ENCODE measurements at regions not wholly inside any gene's neighbourhood (a gene's known extent, or its start where the extent isn't known, plus 50 kb on each side); places are given as distances from the start of the nearest gene placed in this dataset.
"Not testable (repeated sequence)": the region's sequence is repeated elsewhere in the genome, so short reads cannot be mapped to it uniquely, and the experiment has no call there.

- Histone ChIP-seq H3K79me2 (ENCODE audit: insufficient read depth, low read length) (no peaks in the 10 kb centered on the region), H3K4me2 (replicated peaks; ENCODE audit: extremely low read depth, low read length, poor library complexity, severe bottlenecking) (no peak overlapping the region), H3K9me3 (replicated peaks in 1 of 2; ENCODE audit: control insufficient read depth in 1 of 2, insufficient read depth in 1 of 2, low read length in 2 of 2) (no peaks in the 10 kb centered on the region), H2AFZ (ENCODE audit: insufficient read depth, low read depth, low read length, poor library complexity, severe bottlenecking) (no peak overlapping the region), H3K4me3 (replicated peaks in 1 of 3; ENCODE audit: low read depth in 2 of 3, low read length in 3 of 3) (no peak overlapping the region), H3K36me3 (replicated peaks in 1 of 2; ENCODE audit: control insufficient read depth in 1 of 2, insufficient read depth in 2 of 2, low read length in 2 of 2) (no peaks in the 10 kb centered on the region), H3K9ac (ENCODE audit: insufficient read depth, low read length, poor library complexity, severe bottlenecking) (no peak overlapping the region), H3K4me1 (ENCODE audit: control insufficient read depth in 1 of 2, insufficient read depth in 2 of 2, low read length in 2 of 2) (no peaks in the 10 kb centered on the region), H3K27me3 (ENCODE audit: control insufficient read depth in 2 of 2, insufficient read depth in 2 of 2, low read length in 2 of 2) (no peaks in the 10 kb centered on the region), H4K20me1 (ENCODE audit: insufficient read depth, low read length) (no peaks in the 10 kb centered on the region), H3K27ac (ENCODE audit: low read depth in 1 of 2, low read length in 2 of 2) (no peak overlapping the region)
- no peak for TF ChIP-seq CTCF (IDR thresholded peaks at IDR 0.05)
- no CpG with 5 or more reads among the region's 10 CpGs for WGBS (ENCODE audit: insufficient coverage)
- intact Hi-C loops (cut with micrococcal nuclease) = no loop called here
- H3K4me1 Mint-ChIP-seq = no peaks in the 10 kb centered on the region
- H3K27me3 Mint-ChIP-seq (ENCODE audit: low read depth in 3 of 3) = no peaks in the 10 kb centered on the region
- no peaks in the 10 kb centered on the region for H3K36me3 Mint-ChIP-seq
- H3K4me3 Mint-ChIP-seq = no peak overlapping the region
- peaks cover 0 to 3% (median 0%) of the 10 kb centered on the region in 7 donors for H3K9me3 Mint-ChIP-seq
- H3K27ac Mint-ChIP-seq = no peak overlapping the region
- no peak for DNase-seq
These were observed 144.4 kb downstream of the GLUD2 start for GRCh38 chrX:121191779-121192178.

- Mint-ChIP-seq H3K27ac (no peak overlapping the region), H3K4me1 (no peaks in the 10 kb centered on the region), H3K9me3 (peaks cover 0 to 12% (median 2%) of the 10 kb centered on the region in 7 donors), H3K36me3 (no peaks in the 10 kb centered on the region), H3K4me3 (no peak overlapping the region), H3K27me3 (ENCODE audit: low read depth in 3 of 3) (no peaks in the 10 kb centered on the region)
- no peaks in the 10 kb centered on the region for H3K27me3 ChIP-seq (ENCODE audit: control insufficient read depth in 2 of 2, insufficient read depth in 2 of 2, low read length in 2 of 2)
- no CpG with 5 or more reads among the region's 2 CpGs for WGBS (ENCODE audit: insufficient coverage)
- no peak for TF ChIP-seq CTCF (IDR thresholded peaks at IDR 0.05)
- no peak overlapping the region for H3K9ac ChIP-seq (ENCODE audit: insufficient read depth, low read length, poor library complexity, severe bottlenecking)
- no peak overlapping the region for H3K27ac ChIP-seq (ENCODE audit: low read depth in 1 of 2, low read length in 2 of 2)
- H3K9me3 ChIP-seq (replicated peaks in 1 of 2; ENCODE audit: control insufficient read depth in 1 of 2, insufficient read depth in 1 of 2, low read length in 2 of 2) = peaks cover 0 to 4% of the 10 kb centered on the region in 2 donors
- no peaks in the 10 kb centered on the region for H3K79me2 ChIP-seq (ENCODE audit: insufficient read depth, low read length)
- H3K4me3 ChIP-seq (replicated peaks in 1 of 3; ENCODE audit: low read depth in 2 of 3, low read length in 3 of 3) = no peak overlapping the region
- H3K36me3 ChIP-seq (replicated peaks in 1 of 2; ENCODE audit: control insufficient read depth in 1 of 2, insufficient read depth in 2 of 2, low read length in 2 of 2) = no peaks in the 10 kb centered on the region
- no peaks in the 10 kb centered on the region for H4K20me1 ChIP-seq (ENCODE audit: insufficient read depth, low read length)
- no peaks in the 10 kb centered on the region for H3K4me1 ChIP-seq (ENCODE audit: control insufficient read depth in 1 of 2, insufficient read depth in 2 of 2, low read length in 2 of 2)
- DNase-seq = no peak
- no peak overlapping the region for H2AFZ ChIP-seq (ENCODE audit: insufficient read depth, low read depth, low read length, poor library complexity, severe bottlenecking)
- intact Hi-C loops (cut with micrococcal nuclease) = no loop called here
- H3K4me2 ChIP-seq (replicated peaks; ENCODE audit: extremely low read depth, low read length, poor library complexity, severe bottlenecking) = no peak overlapping the region
These were observed 148.3 kb downstream of the GLUD2 start for GRCh38 chrX:121195719-121196118.

GRCh38 chrX:121196872-121197444 is 149.5 kb downstream of the GLUD2 start:
- H3K27me3 ChIP-seq (ENCODE audit: control insufficient read depth in 2 of 2, insufficient read depth in 2 of 2, low read length in 2 of 2); intact Hi-C loops (cut with micrococcal nuclease); H3K79me2 ChIP-seq (ENCODE audit: insufficient read depth, low read length); DNase-seq; H3K4me1 Mint-ChIP-seq; H3K4me2 ChIP-seq (replicated peaks; ENCODE audit: extremely low read depth, low read length, poor library complexity, severe bottlenecking); H3K27ac ChIP-seq (ENCODE audit: low read depth in 1 of 2, low read length in 2 of 2); H3K4me1 ChIP-seq (ENCODE audit: control insufficient read depth in 1 of 2, insufficient read depth in 2 of 2, low read length in 2 of 2); H3K4me3 ChIP-seq (replicated peaks in 1 of 3; ENCODE audit: low read depth in 2 of 3, low read length in 3 of 3); H3K27ac Mint-ChIP-seq; H3K36me3 ChIP-seq (replicated peaks in 1 of 2; ENCODE audit: control insufficient read depth in 1 of 2, insufficient read depth in 2 of 2, low read length in 2 of 2); H3K4me3 Mint-ChIP-seq; H3K9ac ChIP-seq (ENCODE audit: insufficient read depth, low read length, poor library complexity, severe bottlenecking); H4K20me1 ChIP-seq (ENCODE audit: insufficient read depth, low read length); H3K9me3 ChIP-seq (replicated peaks in 1 of 2; ENCODE audit: control insufficient read depth in 1 of 2, insufficient read depth in 1 of 2, low read length in 2 of 2); H3K27me3 Mint-ChIP-seq (ENCODE audit: low read depth in 3 of 3); H3K36me3 Mint-ChIP-seq; H2AFZ ChIP-seq (ENCODE audit: insufficient read depth, low read depth, low read length, poor library complexity, severe bottlenecking): not testable (repeated sequence)
- peaks cover 0 to 10% (median 2%) of the 10 kb centered on the region in 7 donors for H3K9me3 Mint-ChIP-seq
- 100% methylated on average over 1 of the region's 11 CpGs for WGBS (ENCODE audit: insufficient coverage)

Measured in CD14-positive monocyte (primary cell).